HG02571 (cell line): ENCODE measurements at regions not wholly inside any gene's neighbourhood (a gene's known extent, or its start where the extent isn't known, plus 50 kb on each side); places are given as distances from the start of the nearest gene placed in this dataset.
"Not testable (repeated sequence)": the region's sequence is repeated elsewhere in the genome, so short reads cannot be mapped to it uniquely, and the experiment has no call there.

Experiments
- ATAC-seq: cut with Tn5 transposase; IDR thresholded peaks from one replicate; pipeline ENCODE4 v1.9.1; 2021; ENCODE audit warnings: mild to moderate bottlenecking, moderate library complexity; ENCODE audit not compliant: unreplicated experiment

GRCh38 chr5:101785090-101785489, 511.0 kb downstream of the SLCO4C1 start:
- ATAC-seq, result no peak

- ATAC-seq, result no peak
Observed at GRCh38 chr5:101783241-101784013, 512.7 kb downstream of the SLCO4C1 start.

GRCh38 chr5:101782352-101783103, 513.6 kb downstream of the SLCO4C1 start:
- no peak for ATAC-seq

- ATAC-seq, result no peak
Observed at GRCh38 chr5:101751105-101751504, 545.0 kb downstream of the SLCO4C1 start.

- ATAC-seq, result not testable (repeated sequence)
Observed at GRCh38 chr5:101743000-101743399, 553.1 kb downstream of the SLCO4C1 start.

GRCh38 chr5:101728933-101729332, 567.2 kb downstream of the SLCO4C1 start:
- no peak for ATAC-seq

GRCh38 chr5:101721543-101721942, 574.5 kb downstream of the SLCO4C1 start:
- no peak for ATAC-seq

- no peak for ATAC-seq
Observed at GRCh38 chr5:101720033-101720432, 576.1 kb downstream of the SLCO4C1 start.

GRCh38 chr5:101717721-101718120, 578.4 kb downstream of the SLCO4C1 start:
- ATAC-seq, result no peak

- ATAC-seq, result no peak
Observed at GRCh38 chr5:101716941-101717340, 579.1 kb downstream of the SLCO4C1 start.

GRCh38 chr5:101715790-101716189, 580.3 kb downstream of the SLCO4C1 start:
- ATAC-seq, result not testable (repeated sequence)

- ATAC-seq, result no peak
Observed at GRCh38 chr5:101689306-101689705, 606.8 kb downstream of the SLCO4C1 start.

GRCh38 chr5:101688156-101688555, 607.9 kb downstream of the SLCO4C1 start:
- no peak for ATAC-seq

- no peak for ATAC-seq
Observed at GRCh38 chr5:101687349-101687985, 608.6 kb downstream of the SLCO4C1 start.

- ATAC-seq, result no peak
Observed at GRCh38 chr5:101686536-101687157, 609.4 kb downstream of the SLCO4C1 start.

- ATAC-seq, result no peak
Observed at GRCh38 chr5:101679816-101680215, 616.3 kb downstream of the SLCO4C1 start.

GRCh38 chr5:101678481-101679193, 617.4 kb downstream of the SLCO4C1 start:
- ATAC-seq, result peak; percentile 80

GRCh38 chr5:101677961-101678360, 618.1 kb downstream of the SLCO4C1 start:
- no peak for ATAC-seq

- ATAC-seq, result no peak
Observed at GRCh38 chr5:101676646-101677045, 619.4 kb downstream of the SLCO4C1 start.

- no peak for ATAC-seq
Observed at GRCh38 chr5:101675510-101676219, 620.4 kb downstream of the SLCO4C1 start.
